Lung microvascular endothelial cell (primary cell): ENCODE measurements at regions not wholly inside any gene's neighbourhood (a gene's known extent, or its start where the extent isn't known, plus 50 kb on each side); places are given as distances from the start of the nearest gene placed in this dataset.

Source experiments
- DNase-seq, 2 donors: peaks; one replicate each; pipeline versions ENCODE4 v3.0.0 to v3.0.0-alpha.2; 2010; ENCODE audit warnings: low read depth in 2 of 2

- no peak for DNase-seq
Observed at GRCh38 chr1:38336301-38336923, 289.8 kb upstream of the POU3F1 start.

GRCh38 chr1:38334930-38335592 lies 288.5 kb upstream of the POU3F1 start:
- no peak for DNase-seq

- DNase-seq: no peak
Observed at GRCh38 chr1:38332649-38333310, 286.2 kb upstream of the POU3F1 start.

GRCh38 chr1:38331496-38332210 lies 285.1 kb upstream of the POU3F1 start:
- DNase-seq: no peak

- DNase-seq: no peak
Observed at GRCh38 chr1:38330799-38331198, 284.2 kb upstream of the POU3F1 start.

- no peak for DNase-seq
Observed at GRCh38 chr1:38329644-38330043, 283.1 kb upstream of the POU3F1 start.

GRCh38 chr1:38328278-38329035 lies 281.9 kb upstream of the POU3F1 start:
- no peak for DNase-seq

GRCh38 chr1:38327559-38327973 lies 281.0 kb upstream of the POU3F1 start:
- DNase-seq: no peak

- DNase-seq: no peak
Observed at GRCh38 chr1:38326856-38327255, 280.3 kb upstream of the POU3F1 start.

GRCh38 chr1:38326135-38326534 lies 279.5 kb upstream of the POU3F1 start:
- DNase-seq: no peak

GRCh38 chr1:38312753-38313152 lies 266.2 kb upstream of the POU3F1 start:
- no peak for DNase-seq

- no peak for DNase-seq
Observed at GRCh38 chr1:38310079-38310478, 263.5 kb upstream of the POU3F1 start.

- DNase-seq: no peak
Observed at GRCh38 chr1:38308780-38309179, 262.2 kb upstream of the POU3F1 start.

GRCh38 chr1:38305666-38306065 lies 259.1 kb upstream of the POU3F1 start:
- DNase-seq: no peak

GRCh38 chr1:38303843-38304242 lies 257.2 kb upstream of the POU3F1 start:
- DNase-seq: no peak

- DNase-seq: no peak
Observed at GRCh38 chr1:38301040-38301439, 254.4 kb upstream of the POU3F1 start.

- no peak for DNase-seq
Observed at GRCh38 chr1:38300616-38301015, 254.0 kb upstream of the POU3F1 start.

GRCh38 chr1:38297842-38298241 lies 251.2 kb upstream of the POU3F1 start:
- DNase-seq: no peak

GRCh38 chr1:38297246-38297645 lies 250.7 kb upstream of the POU3F1 start:
- DNase-seq: no peak

GRCh38 chr1:38296047-38296446 lies 249.5 kb upstream of the POU3F1 start:
- DNase-seq: no peak

GRCh38 chr1:38293567-38293966 lies 247.0 kb upstream of the POU3F1 start:
- no peak for DNase-seq

GRCh38 chr1:38292969-38293368 lies 246.4 kb upstream of the POU3F1 start:
- DNase-seq: no peak
